H1 (cell line): ENCODE measurements at regions not wholly inside any gene's neighbourhood (a gene's known extent, or its start where the extent isn't known, plus 50 kb on each side); places are given as distances from the start of the nearest gene placed in this dataset.

Experiments used
- CHD7 ChIP-seq: fragments of 300-600 bp; sonication (generic); IDR thresholded peaks from 2 replicates; pipeline ENCODE4 v1.7.1; 2012; ENCODE audit warnings: low read length, moderate library complexity, mild to moderate bottlenecking, inconsistent platforms; ENCODE audit not compliant: insufficient replicate concordance
- CTCF ChIP-seq, 3 experiments: IDR thresholded peaks; 1 replicate in 2 of 3; 2 replicates in 1 of 3; pipeline versions ENCODE4 v1.5.1 to v1.6.1; 2011; ENCODE audit warnings: low read length in 3 of 3, mild to moderate bottlenecking in 3 of 3, inconsistent platforms in 2 of 3, low read depth in 1 of 3, moderate library complexity in 1 of 3; ENCODE audit not compliant: insufficient read depth in 1 of 3; ENCODE audit errors: control extremely low read depth in 1 of 3
- JUN ChIP-seq: IDR thresholded peaks from 2 replicates; pipeline ENCODE4 v1.6.1; 2011; ENCODE audit warnings: low read depth, mild to moderate bottlenecking, improper control_type of control experiment, low read length
- NRF1 ChIP-seq: IDR thresholded peaks from 2 replicates; pipeline ENCODE4 v1.6.1; 2011; ENCODE audit warnings: mild to moderate bottlenecking, low read depth, low read length, improper control_type of control experiment
- POLR2A ChIP-seq, 2 experiments: IDR thresholded peaks; 1 replicate in 1 of 2; 2 replicates in 1 of 2; pipeline ENCODE4 v1.6.1; 2011; ENCODE audit warnings: low read depth in 2 of 2, low read length in 2 of 2, mild to moderate bottlenecking in 2 of 2; ENCODE audit errors: control extremely low read depth in 1 of 2
- POLR2AphosphoS5 ChIP-seq: IDR thresholded peaks from 2 replicates; pipeline ENCODE4 v1.6.1; 2011; ENCODE audit warnings: low read depth, low read length
- SIN3A ChIP-seq, 2 experiments: IDR thresholded peaks in 1 of 2; conservative IDR thresholded peaks in 1 of 2; 2 replicates each; pipeline ENCODE4 v1.6.1; 2011 to 2012; ENCODE audit warnings: low read length in 2 of 2, improper control_type of control experiment in 1 of 2, low read depth in 1 of 2, mild to moderate bottlenecking in 1 of 2
- SP4 ChIP-seq: IDR thresholded peaks from 2 replicates; pipeline ENCODE4 v1.6.1; 2012; ENCODE audit warnings: low read length, inconsistent platforms
- YY1 ChIP-seq: IDR thresholded peaks from 2 replicates; pipeline ENCODE4 v1.6.1; 2011; ENCODE audit warnings: low read depth, mild to moderate bottlenecking, low read length
- ZNF274 ChIP-seq: IDR thresholded peaks from 2 replicates; pipeline ENCODE4 v1.7.0; 2012; ENCODE audit warnings: low read length, borderline replicate concordance; ENCODE audit errors: extremely low read depth

GRCh38 chr2:81171447-81171846 is 866.9 kb upstream of the LRRTM1 start:
- TF ChIP-seq SP4 (no peak), YY1 (no peak), CHD7 (no peak), POLR2AphosphoS5 (no peak), POLR2A (IDR thresholded peaks at IDR 0.05; ENCODE audit: control extremely low read depth in 1 of 2, low read depth in 2 of 2, low read length in 2 of 2) (no peak), SIN3A (conservative IDR thresholded peaks at IDR 0.05 in 1 of 2, IDR thresholded peaks at IDR 0.05 in 1 of 2; ENCODE audit: low read depth in 1 of 2, low read length in 2 of 2) (no peak), NRF1 (no peak), ZNF274 (no peak), JUN (no peak), CTCF (IDR thresholded peaks at IDR 0.05; ENCODE audit: control extremely low read depth in 1 of 3, insufficient read depth in 1 of 3, low read depth in 1 of 3, low read length in 3 of 3) (no peak)
